Subcutaneous abdominal adipose tissue (tissue), 5 donors: ENCODE measurements at regions not wholly inside any gene's neighbourhood (a gene's known extent, or its start where the extent isn't known, plus 50 kb on each side); places are given as distances from the start of the nearest gene placed in this dataset.
"Not testable (repeated sequence)": the region's sequence is repeated elsewhere in the genome, so short reads cannot be mapped to it uniquely, and the experiment has no call there.

Experiments used
- H3K27ac ChIP-seq: one replicate; pipeline ENCODE4 v1.7.0; 2013; ENCODE audit warnings: low read depth, mild to moderate bottlenecking, inconsistent platforms, low read length, moderate library complexity
- H3K27me3 ChIP-seq, 5 donors: one replicate each; pipeline ENCODE4 v1.7.0; 2013; ENCODE audit warnings: low read length in 5 of 5, inconsistent platforms in 1 of 5; ENCODE audit not compliant: control insufficient read depth in 5 of 5, insufficient read depth in 4 of 5
- H3K36me3 ChIP-seq, 5 donors: one replicate each; pipeline ENCODE4 v1.7.0; 2013; ENCODE audit warnings: low read length in 5 of 5; ENCODE audit not compliant: control insufficient read depth in 5 of 5, insufficient read depth in 5 of 5
- H3K4me1 ChIP-seq, 5 donors: one replicate each; pipeline ENCODE4 v1.7.0; 2013; ENCODE audit warnings: low read length in 5 of 5, mild to moderate bottlenecking in 3 of 5, moderate library complexity in 1 of 5; ENCODE audit not compliant: control insufficient read depth in 5 of 5, insufficient read depth in 5 of 5
- H3K4me3 ChIP-seq, 5 donors: one replicate each; pipeline ENCODE4 v1.7.0; 2013; ENCODE audit warnings: low read length in 5 of 5, low read depth in 1 of 5
- H3K9ac ChIP-seq, 5 donors: one replicate each; pipeline ENCODE4 v1.7.0; 2013; ENCODE audit warnings: low read length in 5 of 5, mild to moderate bottlenecking in 4 of 5, moderate library complexity in 3 of 5
- H3K9me3 ChIP-seq, 5 donors: one replicate each; pipeline ENCODE4 v1.7.0; 2013; ENCODE audit warnings: low read length in 5 of 5; ENCODE audit not compliant: control insufficient read depth in 5 of 5
- donor health status: healthy.
- donor health status: healthy.
- donor health status: healthy.
- donor health status: healthy.
- donor health status: healthy.

DNA sequence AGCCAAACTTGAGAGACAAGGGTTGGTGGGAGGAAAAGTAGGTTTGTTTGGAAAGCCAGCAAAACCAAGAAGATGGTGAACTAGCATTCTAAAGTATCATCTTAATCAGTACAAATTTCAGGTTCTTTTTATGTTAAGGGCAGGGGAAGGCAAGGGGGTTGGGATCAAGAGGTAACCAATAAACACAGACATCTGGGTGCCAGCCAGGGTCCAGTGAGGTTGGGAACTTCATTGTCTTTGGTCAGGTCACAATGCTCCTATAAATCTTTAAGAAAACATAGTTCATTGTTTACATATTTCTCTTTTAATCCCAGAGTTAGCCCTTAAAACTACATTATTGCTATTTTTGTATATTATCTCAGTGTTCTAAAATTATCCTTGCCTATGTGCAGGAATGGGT is 126.2 kb upstream of the NR5A2 start:
- Histone ChIP-seq H3K36me3 (no peaks in the 10 kb centered on the region), H3K4me1 (no peaks in the 10 kb centered on the region), H3K4me3 (no peak overlapping the region), H3K27ac (no peak overlapping the region), H3K27me3 (no peaks in the 10 kb centered on the region), H3K9me3 (peaks cover 0 to 9% (median 7%) of the 10 kb centered on the region in 5 donors), H3K9ac (no peak overlapping the region)

DNA sequence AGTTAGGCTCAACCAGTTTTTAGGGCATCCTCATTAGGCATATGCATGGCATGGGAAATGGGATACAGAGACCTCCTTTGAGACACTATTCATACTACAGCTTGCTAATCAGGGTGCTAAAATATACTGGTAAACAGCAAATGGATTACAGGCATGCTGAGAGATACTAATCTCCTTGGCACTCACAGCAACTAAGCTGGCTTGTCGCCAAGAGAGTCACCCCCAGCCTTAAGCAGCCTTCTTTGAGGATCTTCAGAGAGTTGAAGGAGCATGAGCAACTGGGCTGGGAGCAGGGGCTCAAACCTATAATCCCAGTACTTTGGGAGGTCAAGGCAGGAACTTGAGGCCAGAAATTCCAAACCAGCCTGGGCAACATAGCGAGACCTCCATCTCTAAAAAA is 120.1 kb upstream of the NR5A2 start:
- no peak overlapping the region for H3K4me3 ChIP-seq
- H3K9ac ChIP-seq: no peak overlapping the region
- no peaks in the 10 kb centered on the region for H3K9me3 ChIP-seq
- H3K4me1 ChIP-seq: no peaks in the 10 kb centered on the region
- H3K27ac ChIP-seq: no peak overlapping the region
- no peaks in the 10 kb centered on the region for H3K36me3 ChIP-seq
- H3K27me3 ChIP-seq: no peaks in the 10 kb centered on the region

DNA sequence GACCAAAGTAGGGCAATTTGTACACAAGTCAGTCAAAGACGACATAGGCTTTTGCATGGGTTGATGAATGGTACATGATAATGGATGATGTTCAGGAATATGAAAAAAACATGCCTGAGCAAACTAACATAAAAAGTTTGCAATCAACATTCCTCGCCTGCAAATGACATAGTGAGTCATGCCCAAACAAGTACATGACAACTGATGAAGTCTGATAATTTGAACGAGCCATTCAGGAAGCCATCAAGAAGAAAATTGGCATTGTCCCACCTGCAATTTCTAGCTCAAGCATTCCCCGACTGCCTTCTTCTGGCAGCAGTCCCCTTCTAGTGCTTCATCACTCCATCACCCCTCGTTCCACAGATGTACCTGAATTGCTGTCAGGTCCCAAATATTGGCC is 118.4 kb upstream of the NR5A2 start:
- no peak overlapping the region for H3K9ac ChIP-seq
- H3K36me3 ChIP-seq: no peaks in the 10 kb centered on the region
- H3K4me3 ChIP-seq: no peak overlapping the region
- H3K4me1 ChIP-seq: no peaks in the 10 kb centered on the region
- H3K9me3 ChIP-seq: no peaks in the 10 kb centered on the region
- no peaks in the 10 kb centered on the region for H3K27me3 ChIP-seq
- H3K27ac ChIP-seq: no peak overlapping the region

DNA sequence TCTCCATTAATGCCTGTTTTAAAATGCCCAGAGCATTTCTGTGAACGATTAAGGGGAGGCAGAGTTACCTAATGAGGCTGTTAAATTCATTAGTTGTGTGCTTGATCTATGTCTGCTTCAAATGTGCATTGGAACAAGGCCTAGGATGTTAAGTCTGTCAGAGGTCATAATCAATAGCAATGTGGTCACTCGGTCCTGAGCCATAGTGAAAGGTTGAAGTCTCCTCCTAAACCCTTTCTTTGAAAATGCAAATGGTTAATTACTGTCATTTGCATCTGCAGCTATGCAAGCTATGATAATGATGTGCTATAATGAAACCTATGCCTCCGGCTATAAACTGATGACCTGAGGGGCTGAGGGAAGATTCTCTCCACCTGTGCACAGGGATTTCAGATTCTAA is 114.2 kb upstream of the NR5A2 start:
- Histone ChIP-seq H3K9me3 (no peaks in the 10 kb centered on the region), H3K4me1 (no peaks in the 10 kb centered on the region), H3K36me3 (no peaks in the 10 kb centered on the region), H3K27me3 (no peaks in the 10 kb centered on the region), H3K27ac (no peak overlapping the region), H3K4me3 (no peak overlapping the region), H3K9ac (no peak overlapping the region)

DNA sequence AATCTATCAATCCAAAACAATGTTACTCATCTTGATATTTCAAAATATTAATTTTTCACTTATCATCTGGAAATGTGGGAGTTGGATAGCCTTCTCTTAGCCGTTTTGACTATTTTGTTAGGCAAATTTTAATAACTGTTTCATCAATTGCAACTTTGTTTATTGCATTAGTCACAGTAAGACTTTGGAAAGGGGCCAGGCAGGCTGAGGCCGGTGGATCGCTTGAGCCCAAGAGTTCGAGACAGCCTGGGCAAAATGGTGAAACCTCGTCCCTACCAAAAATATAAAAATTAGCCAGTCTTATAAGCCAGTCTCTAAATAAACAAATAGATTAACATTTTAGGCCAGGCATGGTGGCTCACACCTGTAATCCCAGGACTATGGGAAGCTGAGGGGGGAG is 113.0 kb upstream of the NR5A2 start:
- Histone ChIP-seq H3K4me1 (no peaks in the 10 kb centered on the region), H3K9me3 (no peaks in the 10 kb centered on the region), H3K4me3 (no peak overlapping the region), H3K9ac (no peak overlapping the region), H3K27me3 (no peaks in the 10 kb centered on the region), H3K27ac (no peak overlapping the region), H3K36me3 (no peaks in the 10 kb centered on the region)

DNA sequence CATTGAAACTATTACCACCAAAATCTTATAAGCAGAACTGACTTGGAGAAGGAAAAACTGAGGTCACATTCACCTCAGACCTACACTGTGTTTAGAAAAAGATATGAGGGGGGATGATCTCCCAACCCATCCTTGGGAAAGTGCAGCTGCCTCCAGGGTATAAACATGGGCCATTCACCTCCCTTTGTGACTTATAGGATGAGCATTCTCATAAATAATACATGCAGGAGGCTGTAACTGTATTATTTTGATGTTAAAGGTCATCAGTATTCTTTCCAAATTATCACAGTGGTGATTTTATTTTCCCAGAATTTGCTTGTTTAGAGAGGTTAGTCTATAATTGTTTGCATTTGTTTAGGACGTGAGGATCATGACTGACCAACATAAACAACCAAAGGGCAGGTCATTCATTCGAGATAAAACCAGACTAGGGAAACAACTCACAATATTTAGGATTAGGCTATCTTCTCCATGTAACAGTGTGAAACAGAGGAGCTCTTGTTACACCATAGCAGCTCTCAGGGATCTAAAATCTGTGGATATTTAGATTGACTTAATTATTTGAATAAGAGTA is 109.2 kb upstream of the NR5A2 start:
- Histone ChIP-seq H3K36me3 (no peaks in the 10 kb centered on the region), H3K27me3 (no peaks in the 10 kb centered on the region), H3K27ac (no peak overlapping the region), H3K4me3 (no peak overlapping the region), H3K9ac (no peak overlapping the region), H3K4me1 (no peaks in the 10 kb centered on the region), H3K9me3 (peaks cover 0 to 6% (median 0%) of the 10 kb centered on the region in 5 donors)

DNA sequence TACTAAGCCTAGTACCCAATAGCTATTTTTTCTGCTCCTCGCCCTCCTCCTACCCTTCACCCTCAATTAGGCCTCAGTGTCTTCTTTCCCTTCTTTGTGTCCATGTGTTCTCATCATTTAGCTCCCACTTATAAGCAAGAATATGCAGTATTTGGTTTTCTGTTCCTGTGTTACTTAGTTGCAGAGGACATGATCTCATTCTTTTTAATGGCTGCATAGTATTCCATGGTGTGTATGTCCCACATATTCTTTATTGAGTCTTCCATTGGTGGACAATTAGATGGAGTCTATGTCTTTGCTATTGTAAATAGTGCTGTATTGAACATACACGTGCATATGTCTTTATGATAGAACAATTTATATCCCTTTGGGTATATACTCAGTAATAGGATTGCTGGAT is 106.9 kb upstream of the NR5A2 start:
- Histone ChIP-seq H3K36me3 (no peaks in the 10 kb centered on the region), H3K27ac (no peak overlapping the region), H3K4me3 (no peak overlapping the region), H3K4me1 (no peaks in the 10 kb centered on the region), H3K9ac (no peak overlapping the region), H3K27me3 (no peaks in the 10 kb centered on the region), H3K9me3 (peaks cover 0 to 6% (median 0%) of the 10 kb centered on the region in 5 donors)

DNA sequence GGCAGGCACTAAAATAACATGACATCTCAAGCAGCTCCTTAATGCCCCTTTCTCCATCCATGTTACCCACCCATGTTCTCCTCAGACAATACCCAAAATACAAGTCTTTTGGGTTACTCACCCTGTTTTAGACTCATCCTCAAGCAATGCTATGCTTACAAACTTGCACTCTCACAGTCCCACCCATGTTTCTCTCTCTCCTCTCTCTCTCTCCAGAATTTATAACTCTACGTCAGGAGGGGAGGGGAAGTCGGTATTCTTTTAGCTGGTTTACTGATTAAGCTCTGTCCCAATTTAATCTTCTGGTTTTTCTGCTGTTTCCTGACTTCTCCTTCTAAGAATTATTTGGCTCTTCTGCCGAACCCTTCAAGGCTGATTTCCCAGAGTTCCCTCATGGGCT is 98.0 kb upstream of the NR5A2 start:
- Histone ChIP-seq H3K4me1 (no peaks in the 10 kb centered on the region), H3K9ac (no peak overlapping the region), H3K36me3 (no peaks in the 10 kb centered on the region), H3K9me3 (no peaks in the 10 kb centered on the region), H3K4me3 (no peak overlapping the region), H3K27ac (no peak overlapping the region), H3K27me3 (no peaks in the 10 kb centered on the region)

DNA sequence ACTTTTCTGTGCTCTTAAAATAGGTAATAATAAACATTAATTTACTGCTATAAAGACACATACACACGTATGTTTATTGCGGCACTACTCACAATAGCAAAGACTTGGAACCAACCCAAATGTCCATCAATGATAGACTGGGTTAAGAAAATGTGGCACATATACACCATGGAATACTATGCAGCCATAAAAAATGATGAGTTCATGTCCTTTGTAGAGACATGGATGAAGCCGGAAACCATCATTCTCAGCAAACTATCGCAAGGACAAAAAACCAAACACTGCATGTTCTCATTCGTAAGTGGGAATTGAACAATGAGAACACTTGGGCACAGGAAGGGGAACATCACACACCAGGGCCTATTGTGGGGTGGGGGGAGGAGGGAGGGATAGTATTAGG is 97.4 kb upstream of the NR5A2 start:
- H3K36me3 ChIP-seq, H3K9me3 ChIP-seq, H3K9ac ChIP-seq, H3K27ac ChIP-seq, H3K4me3 ChIP-seq, H3K27me3 ChIP-seq, H3K4me1 ChIP-seq: not testable (repeated sequence)

DNA sequence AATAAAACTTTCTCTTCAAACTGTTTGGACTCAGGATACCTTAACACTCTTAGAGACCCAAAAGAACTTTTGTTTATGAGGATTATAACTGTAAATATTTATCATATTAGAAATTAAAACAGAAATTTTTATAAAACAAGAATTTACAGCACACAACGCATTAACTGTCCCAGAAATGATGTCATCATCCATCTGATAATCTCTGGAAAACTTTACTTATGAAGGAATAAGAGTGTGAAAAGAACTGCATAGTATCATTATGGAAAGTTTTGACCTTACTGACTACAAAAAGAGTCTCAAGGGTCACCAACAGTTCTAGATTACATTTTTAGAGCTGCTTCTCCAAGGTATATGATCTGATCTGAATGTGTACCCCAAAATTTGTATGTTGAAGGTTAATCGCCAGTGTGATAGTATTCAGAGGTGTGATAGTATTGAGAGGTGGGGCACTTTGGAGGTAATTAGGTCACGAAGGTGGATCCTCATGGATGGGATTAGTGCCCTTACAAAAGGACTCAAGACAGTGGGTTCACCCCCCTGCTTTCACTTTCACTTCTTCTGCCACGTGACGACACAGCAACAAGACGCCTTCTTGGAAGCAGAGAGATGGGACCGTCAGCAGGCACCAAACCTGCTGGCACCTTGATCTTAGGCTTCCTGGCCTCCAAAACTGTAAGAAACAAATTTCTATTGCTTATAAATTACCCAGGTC is 95.7 kb upstream of the NR5A2 start:
- H3K27ac ChIP-seq: no peak overlapping the region
- no peak overlapping the region for H3K9ac ChIP-seq
- no peaks in the 10 kb centered on the region for H3K36me3 ChIP-seq
- H3K27me3 ChIP-seq: no peaks in the 10 kb centered on the region
- H3K9me3 ChIP-seq: no peaks in the 10 kb centered on the region
- H3K4me3 ChIP-seq: peak overlapping the region in 3 of 5 donors; percentile 30 to 46 (median 39)
- H3K4me1 ChIP-seq: no peaks in the 10 kb centered on the region
